ENCODE measurements at regions not wholly inside any gene's neighbourhood (a gene's known extent, or its start where the extent isn't known, plus 50 kb on each side); places are given as distances from the start of the nearest gene placed in this dataset.

DNA sequence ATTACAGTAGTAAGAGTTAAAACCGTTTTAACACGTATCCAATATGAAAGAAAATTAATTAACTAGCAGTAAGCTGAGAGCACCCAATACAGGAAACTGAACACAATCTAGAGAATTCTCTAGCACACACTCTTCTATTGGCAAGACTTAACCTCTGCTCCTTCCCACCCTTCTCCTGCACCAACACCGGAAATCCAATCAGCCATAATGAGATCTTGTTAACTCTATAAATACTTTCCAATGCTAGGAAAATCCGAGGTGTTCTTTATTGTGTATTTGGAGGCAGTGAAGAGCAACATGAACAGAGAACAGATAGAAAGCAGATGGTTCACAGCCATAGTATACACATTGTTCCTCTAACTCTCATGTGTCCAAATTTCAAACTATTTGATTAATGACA is 591.7 kb downstream of the CETN3 start:
- Histone ChIP-seq H3K4ac (ENCODE audit: low read depth, low read length) (no peak overlapping the region), H2AFZ (replicated peaks; ENCODE audit: low read length, poor library complexity) (no peak overlapping the region), H4K5ac (ENCODE audit: low read depth, low read length) (no peak overlapping the region), H4K8ac (ENCODE audit: low read depth in 2 of 2, low read length in 2 of 2) (no peak overlapping the region), H3K4me2 (ENCODE audit: low read depth, low read length) (no peak overlapping the region), H3K23ac (ENCODE audit: low read depth, low read length) (no peak overlapping the region), H4K20me1 (ENCODE audit: insufficient read depth, low read length) (no peaks in the 10 kb centered on the region), H3K18ac (ENCODE audit: low read depth, low read length) (no peak overlapping the region), H3K4me1 (ENCODE audit: control insufficient read depth, insufficient read depth, low read length) (no peaks in the 10 kb centered on the region), H3K9me3 (ENCODE audit: control insufficient read depth, insufficient read depth, low read length) (no peaks in the 10 kb centered on the region; the same call in 1 of the 2 replicates), H3K9ac (ENCODE audit: low read depth, low read length) (no peak overlapping the region), H3K27ac (ENCODE audit: insufficient read depth, low read length) (no peak overlapping the region), H2BK120ac (ENCODE audit: low read depth, low read length) (no peak overlapping the region), H3K4me3 (ENCODE audit: insufficient read depth, low read depth, low read length) (no peak overlapping the region), H3K27me3 (ENCODE audit: control insufficient read depth, insufficient read depth, low read length) (no peaks in the 10 kb centered on the region), H2BK5ac (ENCODE audit: low read depth, low read length, poor library complexity, severe bottlenecking) (no peak overlapping the region), H3K9me1 (ENCODE audit: insufficient read depth, low read length) (no peaks in the 10 kb centered on the region), H2BK15ac (ENCODE audit: low read depth, low read length) (no peak overlapping the region), H4K91ac (ENCODE audit: insufficient read depth, low read depth, low read length) (no peak overlapping the region), H2AK5ac (ENCODE audit: low read depth, low read length) (no peak overlapping the region), H3K79me1 (ENCODE audit: low read depth in 1 of 2, low read length in 2 of 2) (no peaks in the 10 kb centered on the region), H3K14ac (replicated peaks; ENCODE audit: low read depth, low read length) (no peak overlapping the region), H2BK20ac (ENCODE audit: low read depth, low read length) (no peak overlapping the region), H3K56ac (ENCODE audit: extremely low read depth, insufficient read depth, low read length) (no peak overlapping the region), H3K36me3 (ENCODE audit: control insufficient read depth, insufficient read depth, low read length) (no peaks in the 10 kb centered on the region), H2AK9ac (replicated peaks; ENCODE audit: low read depth, low read length, poor library complexity) (no peak overlapping the region)
- ATAC-seq (ENCODE audit: low read depth) (no peak), DNase-seq (no peak)
- dilution Hi-C loops (cut with HindIII; ENCODE audit: low sequenced_read_pairs, unreplicated experiment) (no loop called here), in situ Hi-C loops (cut with MboI; ENCODE audit: low sequenced_read_pairs) (no loop called here), intact Hi-C loops (cut with micrococcal nuclease) (no loop called here)
- no CpG with 5 or more reads among the region's 4 CpGs for WGBS, 2 experiments (ENCODE audit: extremely low coverage in 2 of 2, insufficient read length in 1 of 2)
- no peak for TF ChIP-seq CHD1 (IDR thresholded peaks at IDR 0.05; ENCODE audit: low read depth, low read length)
- TF ChIP-seq CEBPB (IDR thresholded peaks at IDR 0.05; ENCODE audit: low read depth, low read length), result no peak
- TF ChIP-seq RAD21 (IDR thresholded peaks at IDR 0.05; ENCODE audit: low read length), result no peak
- TF ChIP-seq USF2 (IDR thresholded peaks at IDR 0.05; ENCODE audit: low read depth, low read length), result no peak
- TF ChIP-seq POLR2A (IDR thresholded peaks at IDR 0.05; ENCODE audit: low read depth, low read length), result no peak
- TF ChIP-seq RFX5 (IDR thresholded peaks at IDR 0.05; ENCODE audit: low read depth, low read length), result no peak
- TF ChIP-seq BHLHE40 (IDR thresholded peaks at IDR 0.05; ENCODE audit: low read depth, low read length), result no peak
- TF ChIP-seq RCOR1 (IDR thresholded peaks at IDR 0.05; ENCODE audit: insufficient replicate concordance, low read length), result no peak
- TF ChIP-seq, protein P1, sequence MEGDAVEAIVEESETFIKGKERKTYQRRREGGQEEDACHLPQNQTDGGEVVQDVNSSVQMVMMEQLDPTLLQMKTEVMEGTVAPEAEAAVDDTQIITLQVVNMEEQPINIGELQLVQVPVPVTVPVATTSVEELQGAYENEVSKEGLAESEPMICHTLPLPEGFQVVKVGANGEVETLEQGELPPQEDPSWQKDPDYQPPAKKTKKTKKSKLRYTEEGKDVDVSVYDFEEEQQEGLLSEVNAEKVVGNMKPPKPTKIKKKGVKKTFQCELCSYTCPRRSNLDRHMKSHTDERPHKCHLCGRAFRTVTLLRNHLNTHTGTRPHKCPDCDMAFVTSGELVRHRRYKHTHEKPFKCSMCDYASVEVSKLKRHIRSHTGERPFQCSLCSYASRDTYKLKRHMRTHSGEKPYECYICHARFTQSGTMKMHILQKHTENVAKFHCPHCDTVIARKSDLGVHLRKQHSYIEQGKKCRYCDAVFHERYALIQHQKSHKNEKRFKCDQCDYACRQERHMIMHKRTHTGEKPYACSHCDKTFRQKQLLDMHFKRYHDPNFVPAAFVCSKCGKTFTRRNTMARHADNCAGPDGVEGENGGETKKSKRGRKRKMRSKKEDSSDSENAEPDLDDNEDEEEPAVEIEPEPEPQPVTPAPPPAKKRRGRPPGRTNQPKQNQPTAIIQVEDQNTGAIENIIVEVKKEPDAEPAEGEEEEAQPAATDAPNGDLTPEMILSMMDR (conservative IDR thresholded peaks at IDR 0.05; ENCODE audit: low read depth, low read length), result no peak
- TF ChIP-seq MXI1 (IDR thresholded peaks at IDR 0.05; ENCODE audit: borderline replicate concordance, low read depth, low read length), result no peak
- TF ChIP-seq, protein P2, sequence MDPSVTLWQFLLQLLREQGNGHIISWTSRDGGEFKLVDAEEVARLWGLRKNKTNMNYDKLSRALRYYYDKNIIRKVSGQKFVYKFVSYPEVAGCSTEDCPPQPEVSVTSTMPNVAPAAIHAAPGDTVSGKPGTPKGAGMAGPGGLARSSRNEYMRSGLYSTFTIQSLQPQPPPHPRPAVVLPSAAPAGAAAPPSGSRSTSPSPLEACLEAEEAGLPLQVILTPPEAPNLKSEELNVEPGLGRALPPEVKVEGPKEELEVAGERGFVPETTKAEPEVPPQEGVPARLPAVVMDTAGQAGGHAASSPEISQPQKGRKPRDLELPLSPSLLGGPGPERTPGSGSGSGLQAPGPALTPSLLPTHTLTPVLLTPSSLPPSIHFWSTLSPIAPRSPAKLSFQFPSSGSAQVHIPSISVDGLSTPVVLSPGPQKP (IDR thresholded peaks at IDR 0.05; ENCODE audit: borderline replicate concordance, low read depth, low read length), result no peak
- TF ChIP-seq MAFK (IDR thresholded peaks at IDR 0.05; ENCODE audit: low read depth, low read length), result no peak
- no peak for TF ChIP-seq MAZ (IDR thresholded peaks at IDR 0.05; ENCODE audit: borderline replicate concordance, low read depth, low read length)
- no peak for TF ChIP-seq FOS (IDR thresholded peaks at IDR 0.05; ENCODE audit: low read depth, low read length)
- ChIA-PET POLR2A (ENCODE audit: unreplicated experiment) (no interaction called here), CTCF (no interaction called here)
- BruUV-seq (replicated peaks), result no TSS peak
